HepG2 (cell line): ENCODE measurements at regions not wholly inside any gene's neighbourhood (a gene's known extent, or its start where the extent isn't known, plus 50 kb on each side); places are given as distances from the start of the nearest gene placed in this dataset.

ENCODE experiments used
- ATAC-seq: fragments of 200-7000 bp; cut with Tn5 transposase; 3 replicates; pipeline ENCODE4 v1.9.1; 2020; ENCODE audit warnings: mild to moderate bottlenecking, moderate library complexity
- BruUV-seq: library from RNA; stranded (reverse); fragments of 400-500 nt; replicated peaks from 2 replicates; lab custom pipeline; 2021; lab: Mats Ljungman, UMichigan
- CTCF ChIA-PET: fragments of 300-600 bp; formaldehyde crosslinking; extraction: SDS; loops from one replicate; lab custom pipeline; 2021; ENCODE audit warnings: low total read pairs, inconsistent platforms, low intra/inter-chr PET ratio; lab: Yijun Ruan, JAX
- POLR2A ChIA-PET: fragments of 350-600 bp; sonication (Branson Sonifier 250); formaldehyde crosslinking; loops from one replicate; lab custom pipeline; 2020; ENCODE audit warnings: antibody characterized with exemption, inconsistent platforms; lab: Yijun Ruan, JAX
- DNase-seq: peaks from one replicate; pipeline ENCODE4 v3.0.0-alpha.2; 2015; ENCODE audit warnings: low spot score
- FAIRE-seq: peaks from 3 replicates; lab custom pipeline; 2011; peaks lifted over from hg19 to GRCh38; lab: Jason Lieb, UNC
- H2AFZ ChIP-seq: one replicate; pipeline ENCODE4 v1.6.1; 2011; ENCODE audit warnings: low read length, inconsistent platforms
- H3K27ac ChIP-seq: fragments of 300-600 bp; 3 replicates; pipeline ENCODE4 v1.8.0; 2011; ENCODE audit warnings: mixed run types, mild to moderate bottlenecking, mixed read lengths, low read length, inconsistent platforms; ENCODE audit not compliant: insufficient read depth; ENCODE audit errors: extremely low read length
- H3K27me3 ChIP-seq, 2 experiments: fragments of 200-600 bp in 1 of 2; 2 replicates in 1 of 2; 3 replicates in 1 of 2; pipeline versions ENCODE4 v1.6.0 to v1.8.0; 2011; ENCODE audit warnings: low read length in 2 of 2, mild to moderate bottlenecking in 2 of 2, moderate library complexity in 2 of 2, inconsistent platforms in 1 of 2; ENCODE audit not compliant: insufficient read depth in 2 of 2, control insufficient read depth in 1 of 2
- H3K36me3 ChIP-seq, 2 experiments: fragments of 200-600 bp in 1 of 2; replicated peaks in 1 of 2; 2 replicates in 1 of 2; 3 replicates in 1 of 2; pipeline versions ENCODE4 v1.5.1 to v1.8.0; 2011; ENCODE audit warnings: low read length in 2 of 2, inconsistent platforms in 1 of 2; ENCODE audit not compliant: insufficient read depth in 2 of 2, control insufficient read depth in 1 of 2
- H3K4me1 ChIP-seq: 2 replicates; pipeline ENCODE4 v1.5.1; 2012; ENCODE audit warnings: low read length, inconsistent platforms; ENCODE audit not compliant: insufficient read depth
- H3K4me2 ChIP-seq: 2 replicates; pipeline ENCODE4 v1.6.0; 2011; ENCODE audit warnings: low read depth, low read length, inconsistent platforms
- H3K4me3 ChIP-seq, 3 experiments: fragments of 200-600 bp in 1 of 3; sonication (generic), shearing (Covaris generic) in 1 of 3; replicated peaks in 1 of 3; 2 replicates each; pipeline ENCODE4 v1.5.1; 2011 to 2016; ENCODE audit warnings: low read length in 3 of 3, inconsistent platforms in 2 of 3, low read depth in 2 of 3, mild to moderate bottlenecking in 2 of 3, control low read depth in 1 of 3, mixed read lengths in 1 of 3; ENCODE audit not compliant: insufficient read depth in 1 of 3
- H3K79me2 ChIP-seq: one replicate; pipeline ENCODE4 v1.6.1; 2011; ENCODE audit warnings: low read length, inconsistent platforms; ENCODE audit not compliant: insufficient read depth
- H3K9ac ChIP-seq: 2 replicates; pipeline ENCODE4 v1.6.0; 2011; ENCODE audit warnings: mild to moderate bottlenecking, low read depth, low read length, inconsistent platforms; ENCODE audit not compliant: insufficient read depth
- H3K9me3 ChIP-seq: 2 replicates; pipeline ENCODE4 v1.5.1; 2012; ENCODE audit warnings: mild to moderate bottlenecking, low read length
- H4K20me1 ChIP-seq: 2 replicates; pipeline ENCODE4 v1.6.0; 2011; ENCODE audit warnings: inconsistent platforms, mild to moderate bottlenecking, low read length, moderate library complexity; ENCODE audit not compliant: insufficient read depth
- HOXA9 ChIP-seq: sonication (generic); formaldehyde crosslinking; IDR thresholded peaks from 2 replicates; pipeline ENCODE4 v1.8.1; 2022; ENCODE audit warnings: missing genetic modification reagents, mild to moderate bottlenecking, moderate library complexity, borderline replicate concordance
- ISX ChIP-seq: sonication (generic); formaldehyde crosslinking; conservative IDR thresholded peaks from 2 replicates; pipeline ENCODE4 v1.5.0; 2020; ENCODE audit warnings: missing genetic modification reagents
- KMT2B ChIP-seq: IDR thresholded peaks from 2 replicates; pipeline ENCODE4 v1.6.1; 2016; ENCODE audit warnings: missing genetic modification reagents, missing compliant biosample characterization
- TOPORS ChIP-seq: sonication (generic); formaldehyde crosslinking; IDR thresholded peaks from 2 replicates; pipeline ENCODE4 v1.8.0; 2023; ENCODE audit warnings: mild to moderate bottlenecking, missing genetic modification reagents
- ZFY ChIP-seq: sonication (generic); formaldehyde crosslinking; IDR thresholded peaks from 2 replicates; pipeline ENCODE4 v1.4.0; 2020; ENCODE audit warnings: missing genetic modification reagents
- ZNF350 ChIP-seq: sonication (generic); formaldehyde crosslinking; IDR thresholded peaks from 2 replicates; pipeline ENCODE4 v1.4.0; 2020; ENCODE audit warnings: mild to moderate bottlenecking, low read depth, missing genetic modification reagents, borderline replicate concordance
- ZNF672 ChIP-seq: sonication (generic); formaldehyde crosslinking; IDR thresholded peaks from 2 replicates; pipeline ENCODE4 v1.8.1; 2022; ENCODE audit warnings: missing genetic modification reagents
- ZSCAN29 ChIP-seq: sonication (generic); formaldehyde crosslinking; conservative IDR thresholded peaks from 2 replicates; pipeline ENCODE4 v1.4.0; 2020; ENCODE audit warnings: mild to moderate bottlenecking, missing genetic modification reagents
- WGBS: methylation state at CpG from one replicate; pipeline ENCODE4 v1.1.6; 2017; ENCODE audit warnings: low lambda C conversion rate; 5-methylcytosine and 5-hydroxymethylcytosine counted together
- in situ Hi-C: cut with HindIII; loops from 2 replicates; pipeline ENCODE4 v1.10.0; 2017; ENCODE audit warnings: low pct_unique_long_range_greater_than_20kb; ENCODE audit not compliant: extremely low pct_ligation_motif_present
- intact Hi-C: fragments of 100-400 bp; cut with micrococcal nuclease; formaldehyde crosslinking; loops from one replicate; pipeline ENCODE4 v1.10.0; 2022; ENCODE audit not compliant: unreplicated experiment
- TF ChIP-seq, protein P1 (sequence below): sonication (generic); formaldehyde crosslinking; IDR thresholded peaks from 2 replicates; pipeline ENCODE4 v1.4.0; 2020; ENCODE audit warnings: missing genetic modification reagents, borderline replicate concordance
- TF ChIP-seq, protein P2 (sequence below): IDR thresholded peaks from 2 replicates; pipeline ENCODE4 v1.6.1; 2012; ENCODE audit warnings: low read depth, low read length, improper control_type of control experiment
- TF ChIP-seq, protein P3 (sequence below): IDR thresholded peaks from 2 replicates; pipeline ENCODE4 v1.4.0; 2020; ENCODE audit warnings: mild to moderate bottlenecking, missing genetic modification reagents

DNA sequence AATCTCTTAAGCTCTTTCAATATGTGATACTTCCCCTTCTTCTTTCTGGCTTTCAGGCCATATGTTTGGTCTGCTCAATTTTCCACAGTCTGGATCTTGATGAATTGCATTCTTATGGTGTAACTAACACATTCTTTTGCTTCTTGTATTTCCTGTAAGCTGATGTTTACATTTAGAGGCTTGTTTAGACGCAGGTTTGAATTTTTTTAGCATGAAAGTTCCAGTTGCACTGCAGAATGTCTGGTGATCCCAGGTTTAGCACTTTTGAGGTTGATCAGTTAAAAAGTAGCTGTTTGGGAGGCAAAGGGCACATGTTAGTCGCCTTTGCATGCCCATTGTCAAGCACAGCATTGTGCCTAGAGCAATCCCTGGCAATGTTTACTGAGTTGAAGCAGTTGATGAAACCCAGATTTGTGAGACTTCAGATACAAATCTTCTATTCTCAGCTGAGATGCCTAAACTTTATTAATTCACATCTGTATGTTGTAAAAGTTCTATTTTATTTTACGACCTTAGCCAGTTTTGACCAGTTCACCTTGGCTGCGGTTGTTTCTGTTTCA is 59.6 kb upstream of the SPATA31C2 start (continued):
- no peak for TF ChIP-seq ZFY
- TF ChIP-seq, protein P1, sequence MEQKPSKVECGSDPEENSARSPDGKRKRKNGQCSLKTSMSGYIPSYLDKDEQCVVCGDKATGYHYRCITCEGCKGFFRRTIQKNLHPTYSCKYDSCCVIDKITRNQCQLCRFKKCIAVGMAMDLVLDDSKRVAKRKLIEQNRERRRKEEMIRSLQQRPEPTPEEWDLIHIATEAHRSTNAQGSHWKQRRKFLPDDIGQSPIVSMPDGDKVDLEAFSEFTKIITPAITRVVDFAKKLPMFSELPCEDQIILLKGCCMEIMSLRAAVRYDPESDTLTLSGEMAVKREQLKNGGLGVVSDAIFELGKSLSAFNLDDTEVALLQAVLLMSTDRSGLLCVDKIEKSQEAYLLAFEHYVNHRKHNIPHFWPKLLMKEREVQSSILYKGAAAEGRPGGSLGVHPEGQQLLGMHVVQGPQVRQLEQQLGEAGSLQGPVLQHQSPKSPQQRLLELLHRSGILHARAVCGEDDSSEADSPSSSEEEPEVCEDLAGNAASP (CRISPR knock-in tag) = no peak
- TF ChIP-seq ZSCAN29 (CRISPR knock-in tag) = no peak
- TF ChIP-seq, protein P2, sequence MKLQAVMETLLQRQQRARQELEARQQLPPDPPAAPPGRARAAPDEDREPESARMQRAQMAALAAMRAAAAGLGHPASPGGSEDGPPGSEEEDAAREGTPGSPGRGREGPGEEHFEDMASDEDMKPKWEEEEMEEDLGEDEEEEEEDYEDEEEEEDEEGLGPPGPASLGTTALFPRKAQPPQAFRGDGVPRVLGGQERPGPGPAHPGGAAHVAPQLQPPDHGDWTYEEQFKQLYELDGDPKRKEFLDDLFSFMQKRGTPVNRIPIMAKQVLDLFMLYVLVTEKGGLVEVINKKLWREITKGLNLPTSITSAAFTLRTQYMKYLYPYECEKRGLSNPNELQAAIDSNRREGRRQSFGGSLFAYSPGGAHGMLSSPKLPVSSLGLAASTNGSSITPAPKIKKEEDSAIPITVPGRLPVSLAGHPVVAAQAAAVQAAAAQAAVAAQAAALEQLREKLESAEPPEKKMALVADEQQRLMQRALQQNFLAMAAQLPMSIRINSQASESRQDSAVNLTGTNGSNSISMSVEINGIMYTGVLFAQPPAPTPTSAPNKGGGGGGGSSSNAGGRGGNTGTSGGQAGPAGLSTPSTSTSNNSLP = no peak
- no peak for TF ChIP-seq HOXA9 (CRISPR knock-in tag)

DNA sequence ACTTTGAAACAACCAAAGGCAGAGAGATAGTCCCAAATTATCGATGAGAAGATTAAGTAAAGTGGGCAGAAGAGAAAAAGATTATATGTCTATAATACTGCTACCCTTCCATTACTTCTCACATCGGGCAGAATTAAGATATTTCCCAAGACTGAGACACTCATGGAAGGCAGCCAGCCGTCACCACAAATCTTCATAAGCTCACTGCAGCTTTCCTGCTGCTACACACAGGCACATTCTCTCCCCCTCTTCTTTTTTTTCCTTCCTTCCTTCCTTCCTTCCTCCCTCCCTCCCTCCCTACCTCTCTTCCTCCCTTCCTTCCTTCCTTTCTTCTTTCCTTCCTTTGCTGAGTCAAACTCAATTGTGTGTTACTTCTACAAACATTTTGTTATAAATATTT is 58.7 kb upstream of the SPATA31C2 start:
- DNase-seq (no peak), ATAC-seq (no peak), FAIRE-seq (no peak)
- no peak overlapping the region for H3K27ac ChIP-seq
- H4K20me1 ChIP-seq = no peaks in the 10 kb centered on the region
- H3K4me3 ChIP-seq = no peak overlapping the region
- ChIA-PET CTCF (no interaction called here), POLR2A (no interaction called here)
- no peaks in the 10 kb centered on the region for H3K36me3 ChIP-seq
- no TSS peak for BruUV-seq
- H3K4me2 ChIP-seq = no peak overlapping the region
- no peak overlapping the region for H3K9ac ChIP-seq
- intact Hi-C loops (no loop called here), in situ Hi-C loops (no loop called here)
- H3K79me2 ChIP-seq = no peaks in the 10 kb centered on the region
- peaks cover 10% of the 10 kb centered on the region for H3K4me1 ChIP-seq
- TF ChIP-seq KMT2B (CRISPR knock-in tag) (no peak), ZNF672 (no peak), ZNF350 (no peak), ISX (no peak), TOPORS (CRISPR knock-in tag) (no peak)
- TF ChIP-seq, protein P3, sequence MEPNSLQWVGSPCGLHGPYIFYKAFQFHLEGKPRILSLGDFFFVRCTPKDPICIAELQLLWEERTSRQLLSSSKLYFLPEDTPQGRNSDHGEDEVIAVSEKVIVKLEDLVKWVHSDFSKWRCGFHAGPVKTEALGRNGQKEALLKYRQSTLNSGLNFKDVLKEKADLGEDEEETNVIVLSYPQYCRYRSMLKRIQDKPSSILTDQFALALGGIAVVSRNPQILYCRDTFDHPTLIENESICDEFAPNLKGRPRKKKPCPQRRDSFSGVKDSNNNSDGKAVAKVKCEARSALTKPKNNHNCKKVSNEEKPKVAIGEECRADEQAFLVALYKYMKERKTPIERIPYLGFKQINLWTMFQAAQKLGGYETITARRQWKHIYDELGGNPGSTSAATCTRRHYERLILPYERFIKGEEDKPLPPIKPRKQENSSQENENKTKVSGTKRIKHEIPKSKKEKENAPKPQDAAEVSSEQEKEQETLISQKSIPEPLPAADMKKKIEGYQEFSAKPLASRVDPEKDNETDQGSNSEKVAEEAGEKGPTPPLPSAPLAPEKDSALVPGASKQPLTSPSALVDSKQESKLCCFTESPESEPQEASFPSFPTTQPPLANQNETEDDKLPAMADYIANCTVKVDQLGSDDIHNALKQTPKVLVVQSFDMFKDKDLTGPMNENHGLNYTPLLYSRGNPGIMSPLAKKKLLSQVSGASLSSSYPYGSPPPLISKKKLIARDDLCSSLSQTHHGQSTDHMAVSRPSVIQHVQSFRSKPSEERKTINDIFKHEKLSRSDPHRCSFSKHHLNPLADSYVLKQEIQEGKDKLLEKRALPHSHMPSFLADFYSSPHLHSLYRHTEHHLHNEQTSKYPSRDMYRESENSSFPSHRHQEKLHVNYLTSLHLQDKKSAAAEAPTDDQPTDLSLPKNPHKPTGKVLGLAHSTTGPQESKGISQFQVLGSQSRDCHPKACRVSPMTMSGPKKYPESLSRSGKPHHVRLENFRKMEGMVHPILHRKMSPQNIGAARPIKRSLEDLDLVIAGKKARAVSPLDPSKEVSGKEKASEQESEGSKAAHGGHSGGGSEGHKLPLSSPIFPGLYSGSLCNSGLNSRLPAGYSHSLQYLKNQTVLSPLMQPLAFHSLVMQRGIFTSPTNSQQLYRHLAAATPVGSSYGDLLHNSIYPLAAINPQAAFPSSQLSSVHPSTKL (CRISPR knock-in tag) = no peak
- H3K9me3 ChIP-seq = no peaks in the 10 kb centered on the region
- no peaks in the 10 kb centered on the region for H3K27me3 ChIP-seq
- H2AFZ ChIP-seq = no peak overlapping the region
- WGBS = 16% methylated on average over 3 of the region's 3 CpGs
